GM12872 (cell line): ENCODE measurements at regions not wholly inside any gene's neighbourhood (a gene's known extent, or its start where the extent isn't known, plus 50 kb on each side); places are given as distances from the start of the nearest gene placed in this dataset.

ENCODE experiments used
- CTCF ChIP-seq: IDR thresholded peaks from 3 replicates; pipeline ENCODE4 v1.5.1; 2011; ENCODE audit warnings: low read depth, mild to moderate bottlenecking, low read length, moderate library complexity; ENCODE audit not compliant: insufficient read depth

GRCh38 chr6:108755257-108756240 is 92.7 kb upstream of the ARMC2 start:
- no peak for TF ChIP-seq CTCF

- TF ChIP-seq CTCF, result no peak
Observed at GRCh38 chr6:108757357-108757756, 90.9 kb upstream of the ARMC2 start.

DNA sequence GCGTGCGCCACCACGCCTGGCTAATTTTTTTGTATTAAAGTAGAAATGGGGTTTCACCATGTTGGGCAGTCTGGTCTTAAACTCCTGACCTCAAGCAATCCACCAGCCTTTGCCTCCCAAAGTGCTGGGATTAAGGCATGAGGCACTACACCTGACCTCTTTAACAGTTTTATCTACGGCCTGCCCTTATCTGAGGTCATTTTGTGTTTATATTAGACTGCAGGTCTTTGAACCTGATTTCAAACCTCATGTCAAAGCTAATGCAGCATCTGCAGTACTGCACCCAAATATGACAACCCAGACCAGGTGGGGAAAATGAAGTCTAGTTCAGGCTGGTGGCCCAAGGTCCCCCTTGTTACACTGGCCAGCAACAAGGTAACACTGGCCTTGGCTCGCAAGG is 89.3 kb upstream of the ARMC2 start:
- TF ChIP-seq CTCF, result no peak

- no peak for TF ChIP-seq CTCF
Observed at GRCh38 chr6:108760126-108761050, 87.8 kb upstream of the ARMC2 start.

- no peak for TF ChIP-seq CTCF
Observed at GRCh38 chr6:108762394-108762793, 85.8 kb upstream of the ARMC2 start.

DNA sequence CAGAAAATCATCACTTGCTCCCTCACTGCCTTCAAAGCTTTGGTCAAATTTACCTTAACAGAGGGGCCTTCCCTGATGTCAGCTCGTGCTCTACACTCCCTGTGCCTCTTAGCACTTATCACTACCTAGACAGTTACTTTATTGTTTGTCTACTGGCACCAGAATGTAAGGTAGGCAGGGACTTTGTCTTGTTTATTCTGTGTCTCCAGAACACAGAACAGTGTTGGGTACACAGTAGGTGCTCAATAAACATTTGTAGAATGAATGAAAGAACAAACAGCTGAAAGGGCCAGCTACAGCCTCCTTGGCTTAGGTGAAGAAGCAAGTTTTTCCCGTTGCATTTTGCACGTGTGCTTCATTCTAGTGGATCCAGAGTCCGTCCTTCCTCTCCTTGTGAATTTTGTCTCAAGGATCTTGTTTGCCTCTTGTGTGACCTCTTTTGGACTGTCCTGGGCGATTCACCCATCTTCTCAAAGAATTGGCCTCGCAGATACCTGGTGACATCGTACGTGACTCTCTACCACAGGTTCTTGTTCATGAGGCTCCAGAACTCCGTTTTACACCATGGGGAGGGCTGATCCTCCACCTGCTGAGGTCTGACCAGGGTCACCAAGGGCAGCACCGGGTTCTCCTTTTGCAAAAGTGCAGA is 84.2 kb upstream of the ARMC2 start:
- no peak for TF ChIP-seq CTCF

DNA sequence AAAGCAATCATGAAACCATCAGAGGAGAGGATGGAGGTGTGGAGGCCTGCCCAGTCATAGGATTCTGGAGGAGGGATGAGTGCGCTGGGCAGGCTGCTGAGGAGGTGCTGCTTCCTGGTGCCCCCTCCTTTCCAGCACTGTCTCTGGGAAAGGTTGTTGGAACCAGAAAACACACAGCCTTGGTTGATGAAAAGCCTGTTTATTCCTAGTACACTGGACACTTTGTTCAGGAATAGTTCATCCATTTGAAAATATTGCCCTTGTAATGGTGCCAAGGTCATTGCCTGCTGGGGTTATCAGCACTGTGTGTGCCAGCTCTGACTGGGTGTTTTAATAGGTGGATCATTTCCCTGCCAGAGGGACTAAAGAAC is 83.7 kb upstream of the ARMC2 start:
- no peak for TF ChIP-seq CTCF
